Hippocampal formation (tissue), 2 donors: ENCODE measurements at regions not wholly inside any gene's neighbourhood (a gene's known extent, or its start where the extent isn't known, plus 50 kb on each side); places are given as distances from the start of the nearest gene placed in this dataset.

Source experiments
- DNase-seq, 2 donors: peaks; one replicate each; lab custom pipeline; 2025; lab: John Stamatoyannopoulos, UW

GRCh38 chr4:106767991-106768390 lies 268.1 kb downstream of the DKK2 start:
- DNase-seq, result no peak

- no peak for DNase-seq
Observed at GRCh38 chr4:106766519-106766918, 269.6 kb downstream of the DKK2 start.

GRCh38 chr4:106764774-106765173 lies 271.3 kb downstream of the DKK2 start:
- DNase-seq, result no peak

GRCh38 chr4:106762666-106763443 lies 273.3 kb downstream of the DKK2 start:
- DNase-seq, result no peak

- no peak for DNase-seq
Observed at GRCh38 chr4:106753426-106753825, 282.7 kb downstream of the DKK2 start.

GRCh38 chr4:106746451-106746850 lies 289.7 kb downstream of the DKK2 start:
- DNase-seq, result no peak

GRCh38 chr4:106738121-106738520 lies 298.0 kb downstream of the DKK2 start:
- DNase-seq, result no peak

- no peak for DNase-seq
Observed at GRCh38 chr4:106718548-106718947, 317.6 kb downstream of the DKK2 start.

- DNase-seq, result no peak
Observed at GRCh38 chr4:106717091-106717490, 319.0 kb downstream of the DKK2 start.

GRCh38 chr4:106715825-106716224 lies 320.3 kb downstream of the DKK2 start:
- DNase-seq, result no peak

GRCh38 chr4:106708464-106708816 lies 327.7 kb downstream of the DKK2 start:
- DNase-seq, result no peak

GRCh38 chr4:106707776-106708463 lies 328.2 kb downstream of the DKK2 start:
- no peak for DNase-seq

GRCh38 chr4:106704253-106704870 lies 331.8 kb downstream of the DKK2 start:
- DNase-seq, result no peak

GRCh38 chr4:106700321-106700720 lies 331.7 kb upstream of the GIMD1 start:
- DNase-seq, result no peak

GRCh38 chr4:106698621-106699195 lies 330.1 kb upstream of the GIMD1 start:
- no peak for DNase-seq

GRCh38 chr4:106695501-106696262 lies 327.1 kb upstream of the GIMD1 start:
- no peak for DNase-seq

- no peak for DNase-seq
Observed at GRCh38 chr4:106694232-106694631, 325.7 kb upstream of the GIMD1 start.

GRCh38 chr4:106691749-106692148 lies 323.2 kb upstream of the GIMD1 start:
- no peak for DNase-seq

- no peak for DNase-seq
Observed at GRCh38 chr4:106690487-106690886, 321.9 kb upstream of the GIMD1 start.

- no peak for DNase-seq
Observed at GRCh38 chr4:106687026-106687425, 318.4 kb upstream of the GIMD1 start.

- no peak for DNase-seq
Observed at GRCh38 chr4:106681381-106681921, 312.9 kb upstream of the GIMD1 start.

- DNase-seq, result no peak
Observed at GRCh38 chr4:106679063-106679462, 310.5 kb upstream of the GIMD1 start.
